ENCODE measurements at regions not wholly inside any gene's neighbourhood (a gene's known extent, or its start where the extent isn't known, plus 50 kb on each side); places are given as distances from the start of the nearest gene placed in this dataset.

GRCh38 chr5:130729541-130729940, 435.5 kb downstream of the HINT1 start:
- Histone ChIP-seq H3K9ac (ENCODE audit: low read depth, low read length, poor library complexity, severe bottlenecking) (no peak overlapping the region), H4K20me1 (ENCODE audit: insufficient read depth, low read length, poor library complexity, severe bottlenecking) (no peaks in the 10 kb centered on the region), H3K9me2 (replicated peaks; ENCODE audit: low read depth, low read length) (no peaks in the 10 kb centered on the region), H3K4me2 (ENCODE audit: low read depth, low read length, poor library complexity, severe bottlenecking) (no peak overlapping the region), H3K4me3 (ENCODE audit: low read length, poor library complexity, severe bottlenecking) (no peak overlapping the region), H3F3A (ENCODE audit: low read depth) (no peaks in the 10 kb centered on the region), H3K27me3 (ENCODE audit: insufficient read depth, low read length, poor library complexity, severe bottlenecking) (no peaks in the 10 kb centered on the region), H3K36me3 (ENCODE audit: insufficient read depth, low read length) (no peaks in the 10 kb centered on the region), H2AFZ (ENCODE audit: low read length) (no peak overlapping the region), H3K9me3 (ENCODE audit: insufficient read depth, low read depth, low read length) (no peaks in the 10 kb centered on the region), H3K4me1 (ENCODE audit: insufficient read depth, low read length, poor library complexity, severe bottlenecking) (no peaks in the 10 kb centered on the region), H3K79me2 (ENCODE audit: insufficient read depth, low read length) (no peaks in the 10 kb centered on the region)
- TF ChIP-seq CTCF (conservative IDR thresholded peaks at IDR 0.05; ENCODE audit: low read length) (no peak), EZH2phosphoT487 (IDR thresholded peaks at IDR 0.05; ENCODE audit: borderline replicate concordance) (no peak)

GRCh38 chr5:130727830-130728229, 437.2 kb downstream of the HINT1 start:
- no peaks in the 10 kb centered on the region for H3K79me2 ChIP-seq (ENCODE audit: insufficient read depth, low read length)
- no peak overlapping the region for H2AFZ ChIP-seq (ENCODE audit: low read length)
- TF ChIP-seq CTCF (conservative IDR thresholded peaks at IDR 0.05; ENCODE audit: low read length) (no peak), EZH2phosphoT487 (IDR thresholded peaks at IDR 0.05; ENCODE audit: borderline replicate concordance) (no peak)
- H3K4me3 ChIP-seq (ENCODE audit: low read length, poor library complexity, severe bottlenecking), result no peak overlapping the region
- no peak overlapping the region for H3K9ac ChIP-seq (ENCODE audit: low read depth, low read length, poor library complexity, severe bottlenecking)
- no peaks in the 10 kb centered on the region for H3K9me2 ChIP-seq (replicated peaks; ENCODE audit: low read depth, low read length)
- H3K4me2 ChIP-seq (ENCODE audit: low read depth, low read length, poor library complexity, severe bottlenecking), result no peak overlapping the region
- no peaks in the 10 kb centered on the region for H3K27me3 ChIP-seq (ENCODE audit: insufficient read depth, low read length, poor library complexity, severe bottlenecking)
- no peaks in the 10 kb centered on the region for H3K9me3 ChIP-seq (ENCODE audit: insufficient read depth, low read depth, low read length)
- no peaks in the 10 kb centered on the region for H3F3A ChIP-seq (ENCODE audit: low read depth)
- H3K4me1 ChIP-seq (ENCODE audit: insufficient read depth, low read length, poor library complexity, severe bottlenecking), result no peaks in the 10 kb centered on the region
- H3K36me3 ChIP-seq (ENCODE audit: insufficient read depth, low read length), result no peaks in the 10 kb centered on the region
- no peaks in the 10 kb centered on the region for H4K20me1 ChIP-seq (ENCODE audit: insufficient read depth, low read length, poor library complexity, severe bottlenecking)

- no peak overlapping the region for H3K9ac ChIP-seq (ENCODE audit: low read depth, low read length, poor library complexity, severe bottlenecking)
- no peaks in the 10 kb centered on the region for H3K9me2 ChIP-seq (replicated peaks; ENCODE audit: low read depth, low read length)
- H3K79me2 ChIP-seq (ENCODE audit: insufficient read depth, low read length), result no peaks in the 10 kb centered on the region
- no peak for TF ChIP-seq EZH2phosphoT487 (IDR thresholded peaks at IDR 0.05; ENCODE audit: borderline replicate concordance)
- no peak for TF ChIP-seq CTCF (conservative IDR thresholded peaks at IDR 0.05; ENCODE audit: low read length)
- no peaks in the 10 kb centered on the region for H3K36me3 ChIP-seq (ENCODE audit: insufficient read depth, low read length)
- H3K4me2 ChIP-seq (ENCODE audit: low read depth, low read length, poor library complexity, severe bottlenecking), result no peak overlapping the region
- H3K4me1 ChIP-seq (ENCODE audit: insufficient read depth, low read length, poor library complexity, severe bottlenecking), result no peaks in the 10 kb centered on the region
- no peak overlapping the region for H2AFZ ChIP-seq (ENCODE audit: low read length)
- no peaks in the 10 kb centered on the region for H4K20me1 ChIP-seq (ENCODE audit: insufficient read depth, low read length, poor library complexity, severe bottlenecking)
- no peaks in the 10 kb centered on the region for H3F3A ChIP-seq (ENCODE audit: low read depth)
- no peaks in the 10 kb centered on the region for H3K27me3 ChIP-seq (ENCODE audit: insufficient read depth, low read length, poor library complexity, severe bottlenecking)
- H3K4me3 ChIP-seq (ENCODE audit: low read length, poor library complexity, severe bottlenecking), result no peak overlapping the region
- no peaks in the 10 kb centered on the region for H3K9me3 ChIP-seq (ENCODE audit: insufficient read depth, low read depth, low read length)
These were observed 440.4 kb downstream of the HINT1 start for GRCh38 chr5:130724658-130725057.
